NT2/D1 (cell line): ENCODE measurements at regions not wholly inside any gene's neighbourhood (a gene's known extent, or its start where the extent isn't known, plus 50 kb on each side); places are given as distances from the start of the nearest gene placed in this dataset.

Source experiments
- SUZ12 ChIP-seq: IDR thresholded peaks from 2 replicates; pipeline ENCODE4 v1.6.1; 2011; ENCODE audit not compliant: insufficient read length, insufficient read depth; ENCODE audit errors: extremely low read depth
- ZNF274 ChIP-seq: IDR thresholded peaks from 2 replicates; pipeline ENCODE4 v1.6.1; 2011; ENCODE audit warnings: mild to moderate bottlenecking, low read depth, low read length

DNA sequence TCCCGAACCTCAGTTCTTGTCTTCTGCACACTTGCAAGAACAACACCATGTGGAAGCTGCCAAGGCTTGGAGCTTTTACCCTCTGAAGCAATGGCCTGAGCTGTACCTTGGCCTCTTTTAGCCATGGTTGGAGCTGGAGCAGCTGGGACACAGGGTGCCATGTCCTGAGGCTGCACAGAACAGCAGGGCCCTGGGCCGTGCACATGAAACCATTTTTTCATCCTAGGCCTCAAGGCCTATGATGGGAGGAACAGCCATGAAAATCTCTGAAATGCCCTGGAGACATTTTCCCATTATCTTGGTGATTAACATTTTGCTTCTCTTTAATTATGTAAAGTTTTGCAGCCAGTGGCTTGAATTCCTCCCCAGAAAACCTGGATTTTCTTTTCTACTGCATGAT lies 817.8 kb upstream of the CXADR start:
- TF ChIP-seq SUZ12 (no peak), ZNF274 (no peak)
